IPS-18a (cell line): ENCODE measurements at regions not wholly inside any gene's neighbourhood (a gene's known extent, or its start where the extent isn't known, plus 50 kb on each side); places are given as distances from the start of the nearest gene placed in this dataset.

Source experiments
- H3K27ac ChIP-seq: one replicate; pipeline ENCODE4 v1.5.1; 2013; ENCODE audit warnings: low read length
- H3K27me3 ChIP-seq: one replicate; pipeline ENCODE4 v1.6.1; 2013; ENCODE audit warnings: mild to moderate bottlenecking, low read length; ENCODE audit not compliant: control insufficient read depth, insufficient read depth
- H3K36me3 ChIP-seq: one replicate; pipeline ENCODE4 v1.6.1; 2013; ENCODE audit warnings: low read depth, low read length; ENCODE audit not compliant: control insufficient read depth
- H3K4me1 ChIP-seq: one replicate; pipeline ENCODE4 v1.6.1; 2013; ENCODE audit warnings: low read depth, low read length; ENCODE audit not compliant: control insufficient read depth
- H3K4me3 ChIP-seq: one replicate; pipeline ENCODE4 v1.5.1; 2013; ENCODE audit warnings: low read length
- H3K9ac ChIP-seq: one replicate; pipeline ENCODE4 v1.6.1; 2013; ENCODE audit warnings: mild to moderate bottlenecking, low read length, moderate library complexity
- H3K9me3 ChIP-seq: one replicate; pipeline ENCODE4 v1.6.1; 2013; ENCODE audit warnings: low read depth, low read length; ENCODE audit not compliant: control insufficient read depth

DNA sequence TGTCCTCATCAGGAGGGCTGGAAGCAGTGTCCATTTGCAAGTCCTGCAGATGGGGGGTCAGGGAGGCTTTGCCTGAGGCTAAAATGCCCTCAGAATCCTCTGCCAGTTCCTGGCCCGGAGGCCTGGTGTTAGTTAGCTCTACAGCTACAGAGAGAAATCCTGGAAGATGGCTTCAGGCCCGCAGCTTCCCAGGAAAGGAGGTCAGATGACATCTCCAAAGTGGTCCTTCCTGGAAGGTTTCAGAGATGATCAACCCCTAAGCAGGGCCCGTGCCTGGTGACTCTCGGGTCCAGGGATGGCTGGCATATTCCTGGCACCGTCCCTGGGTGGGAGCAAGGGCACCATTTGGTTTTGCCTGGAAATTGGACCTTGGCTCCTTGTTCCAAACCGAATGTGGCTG, 959.1 kb downstream of the BRD1 start:
- Histone ChIP-seq H3K4me3 (no peak overlapping the region), H3K9ac (no peak overlapping the region), H3K36me3 (no peaks in the 10 kb centered on the region), H3K27ac (no peak overlapping the region), H3K27me3 (no peaks in the 10 kb centered on the region), H3K4me1 (no peaks in the 10 kb centered on the region), H3K9me3 (no peaks in the 10 kb centered on the region)

GRCh38 chr22:48867891-48868290, 959.8 kb downstream of the BRD1 start:
- no peaks in the 10 kb centered on the region for H3K9me3 ChIP-seq
- H3K9ac ChIP-seq: no peak overlapping the region
- no peak overlapping the region for H3K27ac ChIP-seq
- H3K4me3 ChIP-seq: no peak overlapping the region
- no peaks in the 10 kb centered on the region for H3K36me3 ChIP-seq
- no peaks in the 10 kb centered on the region for H3K27me3 ChIP-seq
- H3K4me1 ChIP-seq: no peaks in the 10 kb centered on the region

GRCh38 chr22:48866906-48867681, 960.6 kb downstream of the BRD1 start:
- Histone ChIP-seq H3K9ac (no peak overlapping the region), H3K27ac (no peak overlapping the region), H3K4me3 (no peak overlapping the region), H3K36me3 (no peaks in the 10 kb centered on the region), H3K9me3 (no peaks in the 10 kb centered on the region), H3K4me1 (no peaks in the 10 kb centered on the region), H3K27me3 (no peaks in the 10 kb centered on the region)

DNA sequence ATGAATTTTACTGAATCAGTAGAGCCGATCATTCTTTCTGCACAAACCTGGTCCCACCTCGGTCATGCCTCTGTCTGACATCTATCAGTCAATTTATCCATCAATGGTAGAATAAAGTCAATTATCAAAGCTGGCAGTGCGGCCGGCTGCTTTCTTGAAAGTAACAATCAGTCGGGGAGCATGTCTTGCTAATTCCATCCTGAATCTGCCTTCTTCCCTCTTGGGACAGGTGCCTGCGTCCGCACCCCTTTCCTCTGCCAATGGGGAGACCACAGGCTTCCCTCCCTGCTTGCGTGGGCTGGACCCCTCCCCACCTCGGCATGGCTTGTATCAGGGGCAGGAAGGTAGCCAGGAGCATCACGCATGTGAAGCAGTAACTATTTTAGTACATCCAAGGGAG, 962.9 kb downstream of the BRD1 start:
- Histone ChIP-seq H3K9me3 (no peaks in the 10 kb centered on the region), H3K27me3 (no peaks in the 10 kb centered on the region), H3K36me3 (no peaks in the 10 kb centered on the region), H3K27ac (no peak overlapping the region), H3K4me3 (no peak overlapping the region), H3K9ac (no peak overlapping the region), H3K4me1 (no peaks in the 10 kb centered on the region)

GRCh38 chr22:48863965-48864528, 963.6 kb downstream of the BRD1 start:
- Histone ChIP-seq H3K36me3 (no peaks in the 10 kb centered on the region), H3K9ac (no peak overlapping the region), H3K4me3 (no peak overlapping the region), H3K9me3 (no peaks in the 10 kb centered on the region), H3K4me1 (no peaks in the 10 kb centered on the region), H3K27me3 (no peaks in the 10 kb centered on the region), H3K27ac (no peak overlapping the region)

GRCh38 chr22:48860557-48860956, 967.1 kb downstream of the BRD1 start:
- no peak overlapping the region for H3K9ac ChIP-seq
- no peak overlapping the region for H3K27ac ChIP-seq
- H3K4me3 ChIP-seq: no peak overlapping the region
- no peaks in the 10 kb centered on the region for H3K36me3 ChIP-seq
- H3K9me3 ChIP-seq: no peaks in the 10 kb centered on the region
- H3K27me3 ChIP-seq: no peaks in the 10 kb centered on the region
- no peaks in the 10 kb centered on the region for H3K4me1 ChIP-seq

DNA sequence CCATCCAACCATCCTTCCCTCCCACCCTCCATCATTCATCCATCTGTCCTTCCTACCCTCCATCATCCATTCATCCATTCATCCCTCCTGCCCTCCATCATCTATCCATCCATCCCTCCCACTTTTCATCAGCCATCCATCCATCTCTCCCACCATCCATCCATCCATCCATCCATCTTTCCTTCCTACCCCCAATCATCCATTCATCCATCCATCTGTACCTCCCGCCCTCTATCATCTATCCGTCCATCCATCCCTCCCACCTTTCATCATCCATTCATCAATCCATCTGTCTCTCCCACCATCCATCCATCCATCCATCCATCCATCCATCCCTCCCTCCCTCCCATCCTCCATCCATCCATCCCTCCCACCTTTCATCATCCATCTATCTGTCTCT, 968.8 kb downstream of the BRD1 start:
- no peak overlapping the region for H3K4me3 ChIP-seq
- H3K36me3 ChIP-seq: no peaks in the 10 kb centered on the region
- H3K27ac ChIP-seq: no peak overlapping the region
- no peaks in the 10 kb centered on the region for H3K4me1 ChIP-seq
- no peaks in the 10 kb centered on the region for H3K9me3 ChIP-seq
- H3K27me3 ChIP-seq: no peaks in the 10 kb centered on the region
- H3K9ac ChIP-seq: no peak overlapping the region

DNA sequence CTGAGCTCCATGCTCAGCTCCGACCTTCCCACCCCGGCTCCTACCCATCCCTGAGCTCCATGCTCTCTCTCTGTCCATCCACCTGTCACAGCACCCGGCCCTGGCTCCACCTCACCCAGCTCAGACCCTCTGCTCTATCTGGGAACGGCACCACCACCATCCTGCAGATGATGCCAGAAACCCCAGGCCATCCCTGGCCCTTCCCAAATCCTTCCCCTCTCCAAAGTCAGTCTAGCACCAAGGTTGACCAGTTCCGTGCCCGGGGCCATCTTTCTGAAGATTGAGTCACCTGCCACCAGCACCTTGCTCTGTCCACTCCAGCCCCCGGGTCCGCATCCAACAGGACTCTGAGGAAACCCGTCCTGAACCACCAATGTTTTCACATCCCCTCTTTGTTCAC, 969.6 kb downstream of the BRD1 start:
- Histone ChIP-seq H3K4me1 (no peaks in the 10 kb centered on the region), H3K4me3 (no peak overlapping the region), H3K27ac (no peak overlapping the region), H3K27me3 (no peaks in the 10 kb centered on the region), H3K9me3 (no peaks in the 10 kb centered on the region), H3K9ac (no peak overlapping the region), H3K36me3 (no peaks in the 10 kb centered on the region)

GRCh38 chr22:48857202-48857805, 970.4 kb downstream of the BRD1 start:
- H3K4me3 ChIP-seq: no peak overlapping the region
- H3K27me3 ChIP-seq: no peaks in the 10 kb centered on the region
- H3K9me3 ChIP-seq: no peaks in the 10 kb centered on the region
- no peak overlapping the region for H3K9ac ChIP-seq
- H3K4me1 ChIP-seq: no peaks in the 10 kb centered on the region
- no peaks in the 10 kb centered on the region for H3K36me3 ChIP-seq
- no peak overlapping the region for H3K27ac ChIP-seq

DNA sequence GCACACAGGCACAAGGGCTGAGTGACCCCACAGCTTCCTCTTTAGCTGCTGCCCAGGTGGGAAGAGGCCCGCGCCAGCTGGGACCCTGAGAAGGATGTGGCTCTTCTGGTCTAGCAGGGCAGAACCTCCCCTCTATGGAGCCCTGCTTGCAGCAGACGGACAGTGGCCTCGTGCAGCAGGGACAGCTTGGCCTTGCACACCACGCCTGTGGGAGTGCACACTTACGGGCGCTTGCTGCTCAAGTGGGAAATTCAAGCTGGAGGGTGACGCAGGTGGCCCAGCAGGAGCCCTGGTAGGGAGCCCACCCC, 971.4 kb downstream of the BRD1 start:
- H3K36me3 ChIP-seq: no peaks in the 10 kb centered on the region
- no peaks in the 10 kb centered on the region for H3K9me3 ChIP-seq
- H3K4me3 ChIP-seq: no peak overlapping the region
- no peak overlapping the region for H3K27ac ChIP-seq
- no peaks in the 10 kb centered on the region for H3K27me3 ChIP-seq
- H3K9ac ChIP-seq: no peak overlapping the region
- H3K4me1 ChIP-seq: no peaks in the 10 kb centered on the region

DNA sequence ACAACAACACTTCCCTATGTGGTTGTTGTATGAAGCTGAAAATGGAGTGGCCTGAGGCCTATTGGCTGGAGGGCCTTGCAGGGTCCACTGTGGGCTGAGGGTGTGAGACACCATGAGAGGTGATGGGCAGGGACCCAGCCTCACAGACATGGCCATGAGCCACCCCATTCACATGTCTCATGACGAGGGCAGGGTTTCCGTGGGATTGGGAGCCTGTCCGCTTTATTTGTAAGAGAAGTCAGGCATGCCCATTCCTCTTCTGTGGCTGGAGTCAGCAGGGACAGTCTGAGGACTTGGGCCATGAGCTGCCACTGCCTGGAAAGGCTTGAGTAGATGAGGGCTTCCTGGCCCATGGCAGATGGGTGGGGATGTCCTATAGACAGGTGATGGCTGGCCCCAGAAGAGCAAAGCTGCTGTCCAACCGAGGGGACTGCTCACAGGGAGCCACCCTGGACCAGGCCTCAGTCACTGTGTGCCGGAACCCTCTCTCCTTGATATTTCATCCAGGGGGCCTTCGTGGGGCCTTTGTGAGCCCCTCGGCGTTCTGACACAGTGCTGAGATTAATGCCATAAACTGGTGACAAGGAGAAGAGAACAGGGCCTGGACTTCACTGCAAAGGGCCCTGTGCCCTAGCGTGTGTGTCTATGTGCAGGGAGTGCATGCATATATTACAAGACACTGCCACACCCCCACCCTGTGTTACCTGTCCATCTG, 971.9 kb downstream of the BRD1 start:
- Histone ChIP-seq H3K36me3 (no peaks in the 10 kb centered on the region), H3K9ac (no peak overlapping the region), H3K4me3 (no peak overlapping the region), H3K4me1 (no peaks in the 10 kb centered on the region), H3K27me3 (no peaks in the 10 kb centered on the region), H3K9me3 (no peaks in the 10 kb centered on the region), H3K27ac (no peak overlapping the region)
